SKM-1 treated with dmso at 0.1 percent for 144 hours (cell line): ENCODE measurements at regions not wholly inside any gene's neighbourhood (a gene's known extent, or its start where the extent isn't known, plus 50 kb on each side); places are given as distances from the start of the nearest gene placed in this dataset.

Experiments used
- DNase-seq: peaks from one replicate; lab custom pipeline; 2025; ENCODE audit not compliant: unreplicated experiment; lab: John Stamatoyannopoulos, UW

DNA sequence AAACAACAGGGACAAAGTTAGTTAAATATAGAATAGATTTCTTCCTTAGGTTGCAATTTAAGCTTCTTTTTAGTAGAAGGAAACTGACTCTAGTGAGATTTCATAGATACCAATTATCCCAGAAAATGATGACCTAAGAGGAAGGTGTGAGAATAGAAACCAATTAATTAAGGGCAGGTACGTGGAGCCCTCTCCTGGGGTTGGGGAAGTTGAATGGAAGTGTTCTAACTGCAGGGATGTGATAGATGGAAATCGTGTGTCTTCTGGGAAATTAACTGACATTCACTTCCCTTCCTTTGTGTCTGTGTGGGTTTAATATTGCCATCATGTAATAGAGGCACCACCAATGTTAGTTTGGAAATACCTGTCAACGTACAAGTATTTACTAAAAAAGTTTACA is 204.1 kb upstream of the ANK2 start:
- DNase-seq: no peak

DNA sequence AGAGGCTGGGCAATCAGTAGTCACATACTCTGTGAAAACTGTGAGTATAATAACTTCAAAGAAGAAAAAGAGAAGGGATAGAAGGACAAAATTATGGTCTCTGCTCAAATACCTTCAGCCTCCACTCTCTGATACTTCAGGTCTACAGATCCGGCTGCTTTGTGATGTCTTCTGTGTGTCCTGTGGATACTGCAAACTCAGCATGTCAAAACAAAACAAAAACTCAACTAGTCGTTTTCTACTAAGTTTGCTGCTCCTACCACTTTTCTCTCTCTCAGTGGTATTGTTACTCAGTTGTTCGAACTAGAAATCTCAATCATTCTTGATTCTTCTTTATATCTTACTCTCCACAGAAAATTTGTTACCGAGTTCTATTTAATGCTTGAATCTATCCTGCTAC is 202.4 kb upstream of the ANK2 start:
- DNase-seq: no peak

DNA sequence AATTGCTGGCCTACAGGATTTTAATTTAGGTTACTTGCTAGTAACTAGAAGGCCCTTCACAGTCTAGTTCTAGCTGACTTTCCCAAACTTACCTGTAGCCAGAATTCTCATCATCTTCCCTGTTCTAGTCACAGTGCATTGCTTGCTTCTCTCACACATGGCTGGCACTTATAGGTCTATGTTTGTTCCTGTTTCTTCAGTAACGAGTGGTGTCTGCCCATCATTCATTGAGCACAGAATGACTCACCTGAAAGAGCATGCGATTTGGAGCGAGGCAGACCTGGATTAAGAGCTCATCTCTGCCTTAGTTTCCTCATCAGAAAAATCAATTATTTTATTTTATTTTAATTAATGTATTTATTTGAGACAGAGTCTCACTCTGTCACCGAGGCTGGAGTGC is 201.7 kb upstream of the ANK2 start:
- DNase-seq: no peak

DNA sequence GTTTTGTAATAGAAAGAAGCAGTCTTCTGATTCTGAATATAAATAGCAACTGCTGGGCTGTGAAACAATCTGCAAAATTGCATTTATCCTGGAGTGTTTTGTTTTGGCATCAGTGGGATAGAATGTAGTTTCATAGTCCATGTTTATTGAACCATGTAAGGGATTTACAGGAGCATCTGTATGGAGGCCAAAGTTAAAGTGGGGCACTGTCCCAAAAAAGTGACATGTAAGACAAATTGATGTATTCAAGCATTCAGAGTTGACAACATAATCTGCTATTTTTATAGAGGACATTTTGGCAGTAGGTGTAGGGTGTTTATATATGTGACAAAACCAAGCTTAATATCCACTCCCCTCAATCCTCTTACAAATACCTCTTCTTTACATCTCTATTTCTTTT is 200.5 kb upstream of the ANK2 start:
- DNase-seq: no peak

DNA sequence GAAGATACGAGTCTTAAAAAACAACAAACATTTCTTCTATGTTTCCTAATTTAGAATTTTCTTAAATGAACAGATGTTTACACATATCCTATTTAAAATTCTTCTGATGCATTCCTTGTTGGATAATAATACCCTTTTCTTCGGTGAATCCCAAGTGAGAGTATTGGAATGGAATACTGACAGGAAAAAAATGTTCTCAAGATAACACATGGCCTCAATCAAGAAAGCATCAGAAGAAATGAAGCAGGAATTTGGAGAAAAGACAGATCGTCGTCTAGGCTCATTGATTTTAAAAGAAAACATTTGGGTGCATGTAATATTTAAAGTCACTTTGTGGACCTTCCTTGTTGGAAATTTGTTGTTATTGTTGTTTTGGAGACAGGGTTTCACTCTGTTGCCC is 196.9 kb upstream of the ANK2 start:
- DNase-seq: no peak

DNA sequence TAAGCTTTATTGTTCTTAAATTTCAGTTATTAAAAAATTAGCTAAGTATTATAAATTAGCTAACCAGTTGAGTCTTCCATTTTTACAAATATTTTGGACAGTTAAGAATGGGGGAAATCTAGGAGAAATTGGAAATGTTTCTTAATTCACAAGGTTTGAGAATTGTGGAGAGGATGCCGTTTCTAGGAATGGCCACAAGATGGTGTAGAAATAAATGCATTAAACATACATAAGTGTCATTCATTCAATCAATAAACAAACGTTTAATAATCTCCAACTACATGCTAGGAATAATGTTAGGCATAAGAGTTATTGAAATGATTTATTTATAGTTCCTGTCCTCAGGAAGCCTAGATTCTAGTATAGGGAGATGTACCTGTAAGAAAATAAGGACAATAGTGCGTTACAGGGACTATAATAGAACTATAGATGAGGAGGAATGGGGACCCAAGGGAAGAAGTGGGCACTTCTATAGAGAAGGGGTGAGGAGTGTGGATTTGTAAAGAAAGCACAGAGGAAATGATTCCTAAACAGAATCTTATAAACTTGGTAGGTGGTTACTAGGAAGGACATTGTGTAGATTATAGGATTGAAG is 195.7 kb upstream of the ANK2 start:
- DNase-seq: no peak

DNA sequence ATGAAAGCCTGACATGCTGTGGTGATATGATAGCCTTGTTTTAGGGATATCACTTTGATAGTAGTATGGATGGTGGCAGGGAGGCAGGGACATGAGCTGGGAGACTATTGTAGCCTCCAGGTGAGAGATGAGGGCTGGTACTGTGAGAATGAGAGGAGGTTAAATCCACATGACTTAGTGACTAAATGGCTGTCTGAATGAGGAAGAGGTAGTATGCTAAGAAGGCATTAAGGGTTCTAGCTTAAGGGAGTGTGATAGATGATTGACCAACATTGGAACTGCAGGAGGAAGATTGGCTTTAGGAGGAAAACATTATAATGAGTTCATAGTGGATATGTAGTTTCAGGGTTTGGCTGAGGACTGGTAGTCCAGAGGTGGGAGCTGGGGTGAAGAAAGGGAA is 195.0 kb upstream of the ANK2 start:
- no peak for DNase-seq

DNA sequence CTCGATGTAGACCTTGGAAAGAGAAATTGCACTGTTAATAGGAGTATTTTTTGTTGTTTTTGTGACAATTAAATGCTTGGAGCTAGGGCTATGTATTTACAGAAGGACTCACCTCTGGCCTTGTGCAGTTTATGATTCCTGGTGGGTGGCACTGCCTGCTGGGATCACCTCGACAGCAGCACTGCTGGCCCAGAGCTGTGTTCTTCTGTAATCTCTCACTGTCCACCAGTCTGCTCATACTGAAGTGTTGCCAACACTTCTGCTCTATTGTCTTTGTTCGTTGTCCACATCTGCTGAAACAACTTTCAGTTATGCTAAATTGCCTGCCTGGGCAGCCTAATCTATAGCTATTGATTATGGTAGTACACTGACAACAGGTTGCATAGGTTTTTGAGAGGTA is 194.4 kb upstream of the ANK2 start:
- no peak for DNase-seq

DNA sequence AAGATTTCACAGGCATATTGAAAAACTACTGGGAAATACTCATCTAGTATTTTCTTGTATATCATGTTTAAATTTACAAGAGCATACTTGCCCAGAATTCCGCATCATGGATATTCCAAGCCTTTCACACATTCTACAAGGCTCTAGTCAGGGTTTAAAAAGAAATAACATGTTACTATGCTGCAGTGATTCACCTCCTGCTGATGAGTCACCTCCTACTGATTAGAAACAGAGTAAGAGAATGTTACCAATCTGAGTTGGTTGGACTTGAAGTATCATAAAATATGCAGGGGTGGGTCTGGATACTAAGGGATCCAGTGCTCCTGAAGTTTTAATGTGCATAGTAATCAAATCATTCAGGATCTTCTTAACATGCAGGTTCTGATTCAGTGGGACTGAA is 192.0 kb upstream of the ANK2 start:
- no peak for DNase-seq

DNA sequence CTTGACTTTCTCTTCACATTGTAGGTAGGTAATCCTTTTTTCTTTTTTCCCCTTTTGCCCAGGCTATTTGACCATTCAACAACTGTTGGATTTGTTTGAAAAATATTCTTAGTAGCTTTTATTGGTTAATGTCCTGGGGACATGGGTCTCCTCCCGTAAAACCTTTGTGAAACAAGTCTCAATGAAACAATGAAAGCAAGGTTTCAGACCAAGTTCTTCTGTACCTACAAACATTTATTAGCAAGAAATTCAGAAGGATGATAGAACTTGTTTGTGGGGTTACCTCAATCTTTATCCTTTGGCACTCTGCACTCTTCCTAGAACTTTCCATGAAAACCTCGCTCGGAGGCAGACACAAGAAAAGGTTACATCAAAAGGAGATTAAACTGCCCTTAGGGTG is 190.7 kb upstream of the ANK2 start:
- DNase-seq: no peak

DNA sequence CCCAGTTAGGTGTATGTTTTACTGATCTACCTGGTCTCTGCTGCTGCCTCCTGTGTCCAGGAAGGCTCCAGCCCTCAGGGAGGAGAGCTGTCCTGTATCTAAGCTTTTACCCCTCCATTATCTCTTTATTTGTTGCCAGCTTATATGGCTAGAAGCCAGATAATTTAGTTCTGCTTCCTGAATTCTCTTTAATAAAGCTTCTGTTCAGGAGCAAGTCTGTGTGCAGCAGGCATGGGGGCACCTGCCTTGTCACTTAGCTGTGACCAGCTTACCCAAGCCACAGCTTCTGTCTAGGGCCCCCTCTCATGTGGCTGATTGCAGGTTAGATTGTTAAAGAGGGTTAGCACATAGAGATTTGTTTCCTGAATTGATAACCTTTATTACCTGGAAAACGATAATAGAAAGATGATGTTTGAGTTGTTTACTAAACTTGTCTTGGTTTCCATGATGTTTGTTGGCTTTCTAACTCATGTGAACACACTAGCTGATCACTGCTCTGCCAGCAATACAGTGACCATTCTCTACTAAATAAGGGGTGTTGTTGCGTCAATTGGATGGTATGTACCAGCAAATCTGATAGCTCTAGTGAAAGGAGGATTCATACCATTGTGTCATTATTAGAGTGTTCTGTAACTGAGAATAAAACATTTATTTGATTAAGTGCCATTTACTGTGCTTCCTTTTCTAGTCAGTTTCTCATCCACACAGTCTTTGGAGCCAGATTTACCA is 189.8 kb upstream of the ANK2 start:
- no peak for DNase-seq

DNA sequence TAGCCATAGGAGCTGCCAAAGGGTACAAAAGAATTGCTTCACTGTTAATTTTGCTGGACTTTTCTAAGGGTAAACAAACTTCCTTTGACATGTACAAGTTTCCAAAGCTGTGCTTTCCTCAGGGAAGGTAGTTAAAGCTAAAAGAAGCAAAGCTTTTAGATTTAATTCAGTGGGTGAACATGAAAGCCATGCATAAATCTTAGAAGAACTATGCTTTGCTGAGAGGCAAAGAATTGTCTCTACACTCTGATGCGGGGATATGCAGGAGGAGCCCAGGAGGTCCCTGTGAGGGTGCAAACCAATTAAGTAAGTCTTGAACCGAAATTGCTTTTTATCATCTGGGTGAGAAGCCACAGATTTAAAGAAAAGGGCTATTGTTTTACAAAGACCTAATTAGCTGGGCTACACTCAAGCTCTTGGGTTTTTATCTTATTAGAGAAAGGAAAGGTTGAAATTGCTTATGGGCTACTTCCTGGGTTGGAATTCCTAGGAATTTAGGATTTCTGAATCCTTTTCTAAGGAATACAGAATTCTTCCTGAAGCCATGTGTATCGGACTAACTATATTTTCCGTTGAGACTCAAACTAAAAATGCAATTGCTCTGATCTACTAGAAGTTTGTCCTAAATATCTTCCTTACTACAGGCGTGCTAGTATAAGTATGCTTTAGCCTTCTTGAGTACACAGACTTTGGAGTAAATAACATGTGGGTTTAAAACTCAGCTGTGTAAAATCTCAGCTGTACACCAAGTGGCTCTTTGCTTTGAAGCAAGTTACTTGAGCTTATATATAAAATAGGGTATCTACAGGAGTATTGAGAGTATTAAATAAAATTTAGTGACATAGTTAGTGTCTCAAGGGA is 188.4 kb upstream of the ANK2 start:
- no peak for DNase-seq

DNA sequence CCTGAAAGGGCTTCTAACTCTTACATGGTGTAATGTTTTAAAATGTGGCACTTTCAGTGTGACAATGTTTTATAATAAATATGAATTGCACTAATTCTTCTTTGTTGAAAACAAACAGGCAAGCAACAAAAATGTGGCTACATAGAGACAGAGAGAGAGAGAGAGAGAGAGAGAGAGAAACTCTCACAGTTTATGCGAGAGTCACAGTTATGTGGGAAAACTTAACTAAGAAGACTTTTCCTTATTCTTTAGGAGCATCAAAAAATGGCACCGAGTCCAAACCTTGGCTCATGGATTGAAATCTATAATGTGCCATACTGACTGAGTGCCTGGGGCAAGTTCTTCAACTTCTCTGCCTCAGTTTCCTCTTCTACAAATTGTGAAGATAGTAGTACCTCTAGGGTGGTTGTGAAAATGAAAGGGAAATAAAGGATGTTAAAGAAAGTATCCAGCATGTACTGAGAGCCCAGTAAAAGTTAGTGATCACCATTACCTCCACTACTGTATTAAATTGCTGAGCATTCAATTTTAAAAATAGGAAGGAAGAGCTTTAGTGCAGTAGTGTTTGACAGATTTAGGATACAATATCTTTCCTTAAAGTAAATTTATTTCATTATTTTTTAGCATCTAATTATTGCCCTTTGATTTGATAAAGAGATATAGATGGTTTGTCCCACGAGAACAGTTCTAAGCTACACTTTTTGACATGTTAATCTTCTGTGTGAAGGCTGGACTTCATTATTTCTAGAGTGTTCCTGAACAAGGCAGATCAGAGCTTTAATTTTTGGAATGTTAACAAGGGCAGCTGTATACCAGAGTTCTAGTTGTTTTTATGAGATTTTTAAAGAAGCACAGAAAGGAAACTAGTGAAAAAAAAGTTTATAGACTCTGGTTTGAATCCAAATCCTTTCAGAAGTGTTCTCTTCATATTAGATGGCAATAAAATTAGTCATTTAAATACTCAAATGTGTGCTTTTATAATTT is 187.5 kb upstream of the ANK2 start:
- no peak for DNase-seq

DNA sequence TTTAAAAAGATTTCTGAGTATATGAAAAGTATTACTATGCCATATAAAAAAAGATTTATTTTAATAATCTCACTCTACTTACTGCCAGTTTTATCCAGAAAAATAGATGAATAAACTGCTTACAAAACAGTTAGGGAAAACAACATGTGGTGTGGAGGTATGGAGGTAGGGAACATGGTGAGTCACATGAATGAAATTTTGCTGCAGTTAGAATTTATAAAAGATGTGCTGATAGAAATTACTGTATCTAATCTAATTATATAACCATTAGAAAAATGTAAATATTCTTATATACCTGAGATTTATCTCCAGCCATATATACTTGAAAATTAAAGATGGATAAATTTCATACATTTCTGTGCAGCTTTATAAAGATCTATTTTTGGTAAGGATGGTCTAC is 184.0 kb upstream of the ANK2 start:
- DNase-seq: no peak

DNA sequence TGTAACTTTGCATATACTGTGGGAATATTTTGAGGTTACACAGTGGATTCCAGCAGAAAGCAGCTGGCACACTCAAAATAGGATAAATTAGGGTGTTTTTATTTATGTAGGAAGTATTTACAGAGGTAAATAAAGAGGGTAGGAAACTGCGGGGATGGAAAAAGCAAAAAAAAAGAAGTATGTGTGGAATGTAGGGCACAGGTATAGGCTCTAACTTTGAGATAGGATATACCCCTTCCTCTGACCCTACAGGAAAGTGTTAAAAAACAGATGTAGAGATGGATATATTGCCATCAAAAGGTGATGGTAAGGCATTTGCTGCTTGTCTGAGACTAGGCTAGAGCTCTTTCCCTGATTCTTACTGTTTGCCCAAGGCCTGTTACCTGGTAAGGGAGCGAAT is 173.1 kb upstream of the ANK2 start:
- no peak for DNase-seq

DNA sequence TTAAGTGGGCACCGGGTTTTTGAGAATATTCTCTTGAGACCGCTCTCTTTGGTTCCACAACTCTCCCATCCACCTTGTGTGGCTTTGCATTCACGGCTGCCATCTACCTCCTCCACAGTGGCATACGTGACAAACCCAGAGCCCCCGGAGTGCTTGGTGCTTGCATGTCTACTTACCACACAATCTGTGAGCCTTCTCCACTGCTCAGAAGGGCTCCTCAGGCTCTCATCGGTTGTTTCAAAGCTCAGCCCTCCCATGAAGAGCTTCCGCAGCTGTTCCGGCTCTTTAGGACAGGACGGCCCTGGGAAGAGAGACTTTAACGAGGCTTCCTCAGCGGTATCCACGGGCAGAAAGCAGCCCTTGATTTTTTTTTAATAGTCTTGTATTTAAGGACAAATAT is 167.6 kb upstream of the ANK2 start:
- DNase-seq: no peak

DNA sequence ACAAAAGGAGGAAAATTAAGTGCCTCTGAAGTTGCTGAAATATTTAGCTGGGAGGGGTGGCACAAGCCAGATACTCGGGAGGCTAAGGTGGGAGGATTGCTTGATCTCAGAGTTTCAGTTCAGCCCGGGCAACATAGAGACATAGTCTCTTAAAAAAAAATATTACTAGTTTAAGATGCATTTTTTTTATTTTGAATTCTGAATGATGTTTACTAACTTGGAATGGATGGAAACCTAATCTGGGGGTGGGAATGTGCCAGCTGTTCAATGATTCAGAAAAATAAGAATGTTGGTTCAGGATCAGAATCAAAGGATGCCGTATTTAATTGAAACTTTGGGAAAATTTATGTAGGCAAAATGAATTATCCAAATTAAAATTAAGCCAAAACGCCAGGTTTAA is 167.2 kb upstream of the ANK2 start:
- DNase-seq: no peak

DNA sequence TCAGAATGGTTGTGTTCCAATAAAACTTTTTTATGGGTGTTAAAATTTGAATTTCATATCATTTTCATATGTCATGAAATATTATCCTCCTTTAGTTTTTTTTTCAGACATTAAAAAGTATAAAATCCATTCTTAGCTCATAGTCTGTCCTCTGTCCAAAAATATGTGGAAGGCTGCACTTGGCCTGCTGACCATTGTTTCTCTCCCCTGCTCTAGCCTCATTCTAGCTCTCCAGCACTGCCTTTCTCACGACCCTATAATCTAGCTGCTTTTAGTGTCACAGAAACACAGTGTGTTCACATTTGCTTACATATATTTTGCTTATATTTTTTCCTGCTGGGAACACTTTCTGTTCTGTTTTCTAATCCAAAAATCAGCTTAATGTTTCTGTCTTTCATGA is 165.0 kb upstream of the ANK2 start:
- DNase-seq: no peak

DNA sequence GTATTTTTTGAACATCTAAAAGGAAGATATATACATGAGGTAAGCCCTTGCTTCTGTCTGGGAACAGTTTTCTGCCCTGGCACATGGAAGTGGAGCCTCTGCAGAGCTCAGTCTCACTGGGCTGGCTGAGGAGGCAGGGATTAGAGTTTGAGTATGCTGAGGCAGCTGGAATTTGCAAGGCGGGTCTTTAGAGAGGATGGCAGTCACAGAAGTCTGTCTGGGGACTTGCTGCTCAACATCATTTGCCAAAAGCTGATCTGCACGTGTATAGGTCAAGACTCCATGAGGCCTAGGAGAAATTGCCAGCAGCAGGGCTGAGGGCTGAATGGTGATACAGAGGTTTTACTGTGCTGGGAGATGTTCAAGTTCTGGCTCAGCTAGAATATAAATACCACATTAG is 163.6 kb upstream of the ANK2 start:
- no peak for DNase-seq

DNA sequence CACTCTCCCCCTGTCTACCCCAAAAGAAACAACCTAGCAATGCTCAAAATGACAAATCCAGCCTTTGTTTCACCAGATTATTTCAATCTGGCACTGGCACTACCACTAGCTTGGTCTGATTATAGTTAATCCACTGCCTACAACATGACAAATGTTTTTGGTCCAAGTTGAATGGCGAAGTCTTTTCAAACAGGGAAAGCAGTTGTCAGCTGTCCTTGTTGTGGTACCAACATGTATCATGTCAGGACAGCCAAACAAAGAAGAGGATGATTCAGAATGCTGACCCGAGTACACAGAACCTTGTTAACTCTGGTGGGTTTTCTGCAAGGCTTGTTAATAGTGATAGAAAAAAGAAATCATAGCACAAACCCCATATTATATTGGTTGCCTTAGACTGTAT is 160.8 kb upstream of the ANK2 start:
- DNase-seq: no peak

DNA sequence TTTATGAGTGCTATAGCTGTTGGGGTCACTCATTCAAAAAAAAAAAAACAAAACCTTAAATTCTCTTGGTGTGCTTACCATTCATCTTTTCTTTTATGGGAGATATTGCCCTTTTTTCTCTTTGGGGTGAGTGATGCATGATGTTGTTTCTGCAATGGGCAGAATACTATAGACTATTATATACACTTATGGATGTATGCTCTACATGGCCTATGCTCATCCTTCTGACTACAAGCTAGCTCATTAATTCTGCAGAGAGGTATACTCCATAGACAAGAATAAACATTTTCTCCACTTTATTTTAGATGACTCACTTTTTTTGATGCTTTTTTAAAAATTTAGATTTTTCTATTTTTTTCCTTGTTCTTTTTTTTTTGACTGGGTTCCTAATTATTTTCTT is 160.3 kb upstream of the ANK2 start:
- DNase-seq: no peak
